Mesenchymal stem cell (in vitro differentiated cells and primary cell): ENCODE measurements at regions not wholly inside any gene's neighbourhood (a gene's known extent, or its start where the extent isn't known, plus 50 kb on each side); places are given as distances from the start of the nearest gene placed in this dataset.

ENCODE experiments used
- DNase-seq: peaks from one replicate; pipeline ENCODE4 v3.0.0-alpha.2; 2013
- H2AFZ ChIP-seq: one replicate; pipeline ENCODE4 v1.6.1; 2013; ENCODE audit warnings: low read depth, mild to moderate bottlenecking, control low read depth, inconsistent platforms, low read length, moderate library complexity
- H2AK5ac ChIP-seq: 2 replicates; pipeline ENCODE4 v1.6.1; 2013; ENCODE audit warnings: low read length, moderate library complexity, mild to moderate bottlenecking, inconsistent platforms; ENCODE audit not compliant: severe bottlenecking
- H2BK120ac ChIP-seq: one replicate; pipeline ENCODE4 v1.6.1; 2013; ENCODE audit warnings: low read depth, mild to moderate bottlenecking, inconsistent platforms, low read length, moderate library complexity
- H2BK12ac ChIP-seq, 2 experiments: one replicate each; pipeline ENCODE4 v1.6.1; 2013; ENCODE audit warnings: inconsistent platforms in 2 of 2, low read length in 2 of 2, mild to moderate bottlenecking in 2 of 2, moderate library complexity in 2 of 2, control low read depth in 1 of 2
- H2BK15ac ChIP-seq: one replicate; pipeline ENCODE4 v1.6.1; 2013; ENCODE audit warnings: mild to moderate bottlenecking, low read depth, inconsistent platforms; ENCODE audit not compliant: poor library complexity, severe bottlenecking
- H2BK5ac ChIP-seq: 2 replicates; pipeline ENCODE4 v1.6.1; 2013; ENCODE audit warnings: low read depth, mild to moderate bottlenecking, low read length, control low read depth, inconsistent platforms; ENCODE audit not compliant: poor library complexity, severe bottlenecking
- H3K14ac ChIP-seq, 2 experiments: one replicate each; pipeline ENCODE4 v1.6.1; 2013; ENCODE audit warnings: inconsistent platforms in 2 of 2, low read length in 2 of 2, control low read depth in 1 of 2, mild to moderate bottlenecking in 1 of 2, moderate library complexity in 1 of 2
- H3K18ac ChIP-seq, 2 experiments: one replicate each; pipeline ENCODE4 v1.6.1; 2013; ENCODE audit warnings: inconsistent platforms in 2 of 2, low read length in 2 of 2, control low read depth in 1 of 2, low read depth in 1 of 2, mild to moderate bottlenecking in 1 of 2
- H3K23ac ChIP-seq, 2 experiments: one replicate each; pipeline ENCODE4 v1.6.1; 2013; ENCODE audit warnings: inconsistent platforms in 2 of 2, low read length in 2 of 2, mild to moderate bottlenecking in 2 of 2, moderate library complexity in 2 of 2, control low read depth in 1 of 2
- H3K27ac ChIP-seq: 2 replicates; pipeline ENCODE4 v1.5.1; 2013; ENCODE audit warnings: mild to moderate bottlenecking, moderate library complexity, low read length, control low read depth, inconsistent platforms; ENCODE audit not compliant: poor library complexity, severe bottlenecking
- H3K27me3 ChIP-seq, 2 experiments: 2 replicates each; pipeline versions ENCODE4 v1.6.1 to v1.7.0; 2013; ENCODE audit warnings: low read length in 2 of 2, mild to moderate bottlenecking in 2 of 2, moderate library complexity in 2 of 2, control low read depth in 1 of 2, inconsistent platforms in 1 of 2; ENCODE audit not compliant: control insufficient read depth in 1 of 2, insufficient read depth in 1 of 2
- H3K36me3 ChIP-seq, 2 experiments: 2 replicates each; pipeline versions ENCODE4 v1.6.1 to v1.7.0; 2013; ENCODE audit warnings: low read length in 2 of 2, control low read depth in 1 of 2, inconsistent platforms in 1 of 2, low read depth in 1 of 2, mild to moderate bottlenecking in 1 of 2; ENCODE audit not compliant: insufficient read depth in 2 of 2, control insufficient read depth in 1 of 2
- H3K4ac ChIP-seq, 2 experiments: one replicate each; pipeline ENCODE4 v1.6.1; 2013; ENCODE audit warnings: inconsistent platforms in 2 of 2, low read length in 2 of 2, mild to moderate bottlenecking in 2 of 2, moderate library complexity in 2 of 2, control low read depth in 1 of 2, low read depth in 1 of 2
- H3K4me1 ChIP-seq: 2 replicates; pipeline ENCODE4 v1.6.1; 2013; ENCODE audit warnings: low read depth, low read length, control low read depth; ENCODE audit not compliant: control insufficient read depth, insufficient read depth
- H3K4me2 ChIP-seq: 2 replicates; pipeline ENCODE4 v1.6.1; 2013; ENCODE audit warnings: low read length, mild to moderate bottlenecking, inconsistent platforms; ENCODE audit not compliant: poor library complexity, severe bottlenecking
- H3K4me3 ChIP-seq, 2 experiments: 2 replicates each; pipeline versions ENCODE4 v1.5.1 to v1.7.0; 2013; ENCODE audit warnings: low read length in 2 of 2, mild to moderate bottlenecking in 2 of 2, control low read depth in 1 of 2, low read depth in 1 of 2; ENCODE audit not compliant: insufficient read depth in 1 of 2
- H3K79me1 ChIP-seq: replicated peaks from 2 replicates; pipeline ENCODE4 v1.6.1; 2013; ENCODE audit warnings: mild to moderate bottlenecking, control low read depth, low read length, inconsistent platforms; ENCODE audit not compliant: poor library complexity, severe bottlenecking
- H3K9ac ChIP-seq: 2 replicates; pipeline ENCODE4 v1.7.0; 2013; ENCODE audit warnings: mild to moderate bottlenecking, low read length, moderate library complexity
- H3K9me3 ChIP-seq: 2 replicates; pipeline ENCODE4 v1.7.0; 2013; ENCODE audit warnings: mild to moderate bottlenecking, low read length; ENCODE audit not compliant: control insufficient read depth
- H4K8ac ChIP-seq: one replicate; pipeline ENCODE4 v1.6.1; 2013; ENCODE audit warnings: inconsistent platforms, mild to moderate bottlenecking, low read length, moderate library complexity
- H4K91ac ChIP-seq: one replicate; pipeline ENCODE4 v1.6.1; 2013; ENCODE audit warnings: mild to moderate bottlenecking, low read length, inconsistent platforms
- WGBS: methylation state at CpG from one replicate; pipeline ENCODE4 v1.1.7; 2013; ENCODE audit warnings: mixed read lengths; 5-methylcytosine and 5-hydroxymethylcytosine counted together

- Histone ChIP-seq H4K8ac (no peak overlapping the region), H3K9ac (no peak overlapping the region), H3K27ac (no peak overlapping the region), H3K79me1 (no peaks in the 10 kb centered on the region), H3K4me1 (no peaks in the 10 kb centered on the region), H3K4ac (no peak overlapping the region), H3K36me3 (no peaks in the 10 kb centered on the region), H3K27me3 (no peaks in the 10 kb centered on the region), H3K14ac (no peak overlapping the region), H2BK5ac (no peak overlapping the region), H4K91ac (no peak overlapping the region), H2AK5ac (no peak overlapping the region), H3K9me3 (no peaks in the 10 kb centered on the region), H3K4me2 (no peak overlapping the region), H2BK15ac (no peak overlapping the region), H3K23ac (no peak overlapping the region), H2AFZ (no peak overlapping the region), H3K4me3 (no peak overlapping the region), H2BK12ac (no peak overlapping the region), H3K18ac (no peak overlapping the region), H2BK120ac (no peak overlapping the region)
- no CpG with 5 or more reads among the region's 3 CpGs for WGBS
- DNase-seq = peak; percentile 26
Measured at GRCh38 chr5:100668511-100668910, 133.3 kb downstream of the FAM174A start.

GRCh38 chr5:100676817-100677631 is 141.8 kb downstream of the FAM174A start:
- no peak overlapping the region for H2AK5ac ChIP-seq
- H2AFZ ChIP-seq = no peak overlapping the region
- no peak overlapping the region for H3K4ac ChIP-seq
- no peak overlapping the region for H2BK120ac ChIP-seq
- no peak overlapping the region for H3K27ac ChIP-seq
- H3K18ac ChIP-seq = no peak overlapping the region
- H2BK5ac ChIP-seq = no peak overlapping the region
- no peaks in the 10 kb centered on the region for H3K36me3 ChIP-seq
- no peak overlapping the region for H2BK15ac ChIP-seq
- H3K4me3 ChIP-seq = no peak overlapping the region
- H4K91ac ChIP-seq = no peak overlapping the region
- H3K14ac ChIP-seq = no peak overlapping the region
- no peaks in the 10 kb centered on the region for H3K9me3 ChIP-seq
- no peaks in the 10 kb centered on the region for H3K27me3 ChIP-seq
- H3K9ac ChIP-seq = no peak overlapping the region
- whole genome bisulfite sequencing = 92% methylated on average over 2 of the region's 5 CpGs
- no peak for DNase-seq
- H3K79me1 ChIP-seq = no peaks in the 10 kb centered on the region
- H3K4me1 ChIP-seq = no peaks in the 10 kb centered on the region
- H3K23ac ChIP-seq = no peak overlapping the region
- H3K4me2 ChIP-seq = no peak overlapping the region
- H2BK12ac ChIP-seq = no peak overlapping the region
- H4K8ac ChIP-seq = no peak overlapping the region

GRCh38 chr5:100682625-100683024 is 147.5 kb downstream of the FAM174A start:
- Histone ChIP-seq H4K91ac (no peak overlapping the region), H3K14ac (no peak overlapping the region), H3K4me3 (no peak overlapping the region), H3K23ac (no peak overlapping the region), H3K79me1 (no peaks in the 10 kb centered on the region), H2BK5ac (no peak overlapping the region), H3K4ac (no peak overlapping the region), H3K18ac (no peak overlapping the region), H2BK15ac (no peak overlapping the region), H2BK120ac (no peak overlapping the region), H3K4me2 (no peak overlapping the region), H3K9ac (no peak overlapping the region), H3K9me3 (peaks cover 20% of the 10 kb centered on the region), H4K8ac (no peak overlapping the region), H3K27ac (no peak overlapping the region), H2AK5ac (no peak overlapping the region), H3K27me3 (no peaks in the 10 kb centered on the region), H3K4me1 (no peaks in the 10 kb centered on the region), H3K36me3 (no peaks in the 10 kb centered on the region), H2AFZ (no peak overlapping the region), H2BK12ac (no peak overlapping the region)
- no peak for DNase-seq
- WGBS = no CpG with 5 or more reads among the region's 1 CpG

GRCh38 chr5:100683881-100684280 is 148.7 kb downstream of the FAM174A start:
- no peak overlapping the region for H4K91ac ChIP-seq
- H2BK12ac ChIP-seq = no peak overlapping the region
- no peaks in the 10 kb centered on the region for H3K36me3 ChIP-seq
- H2BK120ac ChIP-seq = no peak overlapping the region
- H3K18ac ChIP-seq = no peak overlapping the region
- no peaks in the 10 kb centered on the region for H3K27me3 ChIP-seq
- no peak overlapping the region for H3K9ac ChIP-seq
- H3K23ac ChIP-seq = no peak overlapping the region
- WGBS = 96% methylated on average over 3 of the region's 3 CpGs
- peaks cover 20% of the 10 kb centered on the region for H3K9me3 ChIP-seq
- no peak for DNase-seq
- H3K4me3 ChIP-seq = no peak overlapping the region
- H3K79me1 ChIP-seq = no peaks in the 10 kb centered on the region
- no peaks in the 10 kb centered on the region for H3K4me1 ChIP-seq
- no peak overlapping the region for H2BK15ac ChIP-seq
- no peak overlapping the region for H4K8ac ChIP-seq
- H3K4ac ChIP-seq = no peak overlapping the region
- no peak overlapping the region for H3K14ac ChIP-seq
- no peak overlapping the region for H2AFZ ChIP-seq
- H3K4me2 ChIP-seq = no peak overlapping the region
- no peak overlapping the region for H2BK5ac ChIP-seq
- H3K27ac ChIP-seq = no peak overlapping the region
- H2AK5ac ChIP-seq = no peak overlapping the region
